GM12872 (cell line): ENCODE measurements at regions not wholly inside any gene's neighbourhood (a gene's known extent, or its start where the extent isn't known, plus 50 kb on each side); places are given as distances from the start of the nearest gene placed in this dataset.

Source experiments
- TF ChIP-seq, protein P1 (sequence below): IDR thresholded peaks from 3 replicates; pipeline ENCODE4 v1.5.1; 2011; ENCODE audit warnings: low read depth, mild to moderate bottlenecking, low read length, moderate library complexity; ENCODE audit not compliant: insufficient read depth

- TF ChIP-seq, protein P1, sequence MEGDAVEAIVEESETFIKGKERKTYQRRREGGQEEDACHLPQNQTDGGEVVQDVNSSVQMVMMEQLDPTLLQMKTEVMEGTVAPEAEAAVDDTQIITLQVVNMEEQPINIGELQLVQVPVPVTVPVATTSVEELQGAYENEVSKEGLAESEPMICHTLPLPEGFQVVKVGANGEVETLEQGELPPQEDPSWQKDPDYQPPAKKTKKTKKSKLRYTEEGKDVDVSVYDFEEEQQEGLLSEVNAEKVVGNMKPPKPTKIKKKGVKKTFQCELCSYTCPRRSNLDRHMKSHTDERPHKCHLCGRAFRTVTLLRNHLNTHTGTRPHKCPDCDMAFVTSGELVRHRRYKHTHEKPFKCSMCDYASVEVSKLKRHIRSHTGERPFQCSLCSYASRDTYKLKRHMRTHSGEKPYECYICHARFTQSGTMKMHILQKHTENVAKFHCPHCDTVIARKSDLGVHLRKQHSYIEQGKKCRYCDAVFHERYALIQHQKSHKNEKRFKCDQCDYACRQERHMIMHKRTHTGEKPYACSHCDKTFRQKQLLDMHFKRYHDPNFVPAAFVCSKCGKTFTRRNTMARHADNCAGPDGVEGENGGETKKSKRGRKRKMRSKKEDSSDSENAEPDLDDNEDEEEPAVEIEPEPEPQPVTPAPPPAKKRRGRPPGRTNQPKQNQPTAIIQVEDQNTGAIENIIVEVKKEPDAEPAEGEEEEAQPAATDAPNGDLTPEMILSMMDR, result no peak
Observed at GRCh38 chr9:79939819-79940218, 368.1 kb downstream of the TLE4 start.

- TF ChIP-seq, protein P1, result no peak
Observed at GRCh38 chr9:79936336-79936735, 364.6 kb downstream of the TLE4 start.

DNA sequence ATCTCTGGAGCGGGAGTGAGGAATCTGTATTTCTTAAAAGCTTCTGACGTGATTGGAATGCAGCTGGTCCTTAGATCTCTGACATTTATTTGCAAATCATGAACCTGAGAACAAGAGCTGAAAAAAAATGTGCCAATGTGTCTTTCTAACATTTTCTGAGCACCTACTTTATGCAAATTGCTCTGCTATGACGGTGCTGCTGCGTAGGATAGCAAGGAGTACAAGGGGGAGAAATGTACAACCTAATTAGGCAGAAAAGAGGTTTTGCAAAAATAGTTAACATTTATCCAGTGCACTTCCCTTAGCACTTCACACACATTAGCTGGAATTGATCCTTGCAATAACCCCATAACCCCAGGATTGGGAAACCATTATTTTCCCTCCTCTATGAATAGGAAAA lies 357.5 kb downstream of the TLE4 start:
- TF ChIP-seq, protein P1, result no peak

DNA sequence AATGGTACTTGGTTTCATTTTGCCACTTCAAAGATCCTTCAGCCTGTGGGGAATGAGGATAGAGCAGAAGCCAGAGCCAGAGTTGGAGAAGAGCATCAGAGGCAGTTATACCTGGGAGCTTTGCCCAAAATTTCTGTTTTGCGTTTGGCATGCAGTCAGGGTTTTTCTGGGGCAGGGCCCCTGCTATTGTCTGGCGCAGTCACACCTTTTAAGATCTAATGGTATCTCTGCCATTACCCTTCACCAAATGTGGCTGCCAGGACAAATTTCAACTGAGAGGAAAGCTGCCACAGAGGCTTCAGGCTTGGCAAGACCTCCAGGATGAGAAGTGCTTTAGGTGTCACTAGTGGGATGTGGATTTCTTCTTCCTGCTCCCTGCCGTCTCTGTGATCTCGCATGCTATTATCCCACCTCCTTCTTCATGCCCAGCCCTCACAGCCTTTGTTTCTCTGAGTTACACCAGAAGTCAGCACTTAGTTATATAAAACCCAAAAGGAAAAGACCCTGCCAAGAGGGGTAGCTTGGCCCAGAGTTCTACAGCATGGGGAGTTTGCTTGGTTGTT lies 357.0 kb downstream of the TLE4 start:
- TF ChIP-seq, protein P1, result no peak

- TF ChIP-seq, protein P1, result no peak
Observed at GRCh38 chr9:79925326-79925725, 353.6 kb downstream of the TLE4 start.

DNA sequence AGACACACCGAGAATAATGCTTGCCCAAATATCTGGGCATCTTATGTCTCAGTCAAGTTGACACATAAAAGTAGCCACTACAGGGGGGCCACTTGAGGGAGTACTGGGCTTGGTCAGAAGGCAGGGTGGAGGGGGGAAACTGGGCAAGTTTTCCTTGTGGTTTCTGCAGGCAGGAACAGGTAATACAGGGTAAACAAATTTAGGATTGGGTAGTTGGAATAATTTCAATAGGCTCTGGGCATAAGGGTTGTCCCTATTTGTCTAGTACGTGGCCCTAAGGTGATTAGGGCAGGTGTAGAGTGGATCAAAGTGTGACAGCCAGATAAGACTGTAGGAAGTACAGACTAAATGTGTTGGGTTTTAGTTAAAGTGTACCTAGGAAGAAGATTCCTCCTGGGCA lies 353.1 kb downstream of the TLE4 start:
- TF ChIP-seq, protein P1, result no peak

DNA sequence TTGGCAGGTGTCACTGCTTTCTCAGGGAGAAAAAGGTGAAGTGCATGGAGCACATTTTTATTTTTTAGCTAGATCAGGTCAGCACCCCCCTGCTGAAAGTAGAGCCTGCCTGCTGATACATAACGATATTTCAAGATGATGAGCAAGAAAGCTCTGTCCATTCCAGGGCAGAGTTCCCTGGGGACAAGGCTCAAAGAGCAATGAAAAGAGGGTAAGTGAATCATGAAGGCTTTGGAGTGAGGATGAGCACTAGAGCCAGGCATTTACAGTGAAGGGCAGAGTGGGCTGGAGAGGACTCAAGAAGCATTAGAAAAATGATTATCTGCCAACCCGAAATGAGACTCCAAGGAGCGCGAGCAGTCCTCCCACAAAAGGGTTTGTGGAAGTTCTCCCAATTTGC lies 345.7 kb downstream of the TLE4 start:
- TF ChIP-seq, protein P1, result no peak
